HEK293 (cell line): ENCODE measurements at regions not wholly inside any gene's neighbourhood (a gene's known extent, or its start where the extent isn't known, plus 50 kb on each side); places are given as distances from the start of the nearest gene placed in this dataset.

Experiments
- ATF2 ChIP-seq: fragments of 450-650 bp; formaldehyde crosslinking; IDR thresholded peaks from 2 replicates; pipeline ENCODE4 v1.5.1; 2016; ENCODE audit warnings: missing biosample characterization, missing genetic modification characterization, low read depth
- CTCF ChIP-seq: fragments of 450-650 bp; formaldehyde crosslinking; IDR thresholded peaks from 2 replicates; pipeline ENCODE4 v1.5.1; 2016; ENCODE audit warnings: missing biosample characterization, missing genetic modification characterization
- REST ChIP-seq: fragments of 450-650 bp; formaldehyde crosslinking; IDR thresholded peaks from 2 replicates; pipeline ENCODE4 v1.5.1; 2016; ENCODE audit warnings: missing biosample characterization, missing genetic modification characterization
- ZNF416 ChIP-seq: fragments of 450-650 bp; formaldehyde crosslinking; IDR thresholded peaks from 2 replicates; pipeline ENCODE4 v1.5.1; 2016; ENCODE audit warnings: missing biosample characterization, missing genetic modification characterization
- ZNF549 ChIP-seq: fragments of 450-650 bp; IDR thresholded peaks from 2 replicates; pipeline ENCODE4 v1.5.1; 2018; ENCODE audit warnings: missing biosample characterization, missing genetic modification characterization, mild to moderate bottlenecking, inconsistent platforms, moderate library complexity
- ZNF792 ChIP-seq: fragments of 450-650 bp; formaldehyde crosslinking; IDR thresholded peaks from 2 replicates; pipeline ENCODE4 v1.5.1; 2016; ENCODE audit warnings: missing biosample characterization, missing genetic modification characterization

- TF ChIP-seq ZNF416 (no peak), ZNF792 (tag by site-specific recombination) (no peak), ATF2 (no peak), REST (tag by site-specific recombination) (no peak), CTCF (tag by site-specific recombination) (no peak), ZNF549 (tag by site-specific recombination) (no peak)
These were observed 407.2 kb downstream of the HLX start for GRCh38 chr1:221286399-221286798.
